DOHH2 (cell line): ENCODE measurements at regions not wholly inside any gene's neighbourhood (a gene's known extent, or its start where the extent isn't known, plus 50 kb on each side); places are given as distances from the start of the nearest gene placed in this dataset.

ENCODE experiments used
- EZH2phosphoT487 ChIP-seq: fragments of 200-600 bp; sonication (generic); IDR thresholded peaks from 2 replicates; pipeline ENCODE4 v1.6.1; 2017; ENCODE audit warnings: borderline replicate concordance, mild to moderate bottlenecking, antibody characterized with exemption, low read length, moderate library complexity, mixed read lengths
- TF ChIP-seq, protein P1 (sequence below): fragments of 200-600 bp; sonication (generic); IDR thresholded peaks from one replicate; pipeline ENCODE4 v1.5.1; 2014; ENCODE audit warnings: antibody characterized with exemption, mild to moderate bottlenecking, low read depth, low read length; ENCODE audit not compliant: poor library complexity, severe bottlenecking

- TF ChIP-seq, protein P1, sequence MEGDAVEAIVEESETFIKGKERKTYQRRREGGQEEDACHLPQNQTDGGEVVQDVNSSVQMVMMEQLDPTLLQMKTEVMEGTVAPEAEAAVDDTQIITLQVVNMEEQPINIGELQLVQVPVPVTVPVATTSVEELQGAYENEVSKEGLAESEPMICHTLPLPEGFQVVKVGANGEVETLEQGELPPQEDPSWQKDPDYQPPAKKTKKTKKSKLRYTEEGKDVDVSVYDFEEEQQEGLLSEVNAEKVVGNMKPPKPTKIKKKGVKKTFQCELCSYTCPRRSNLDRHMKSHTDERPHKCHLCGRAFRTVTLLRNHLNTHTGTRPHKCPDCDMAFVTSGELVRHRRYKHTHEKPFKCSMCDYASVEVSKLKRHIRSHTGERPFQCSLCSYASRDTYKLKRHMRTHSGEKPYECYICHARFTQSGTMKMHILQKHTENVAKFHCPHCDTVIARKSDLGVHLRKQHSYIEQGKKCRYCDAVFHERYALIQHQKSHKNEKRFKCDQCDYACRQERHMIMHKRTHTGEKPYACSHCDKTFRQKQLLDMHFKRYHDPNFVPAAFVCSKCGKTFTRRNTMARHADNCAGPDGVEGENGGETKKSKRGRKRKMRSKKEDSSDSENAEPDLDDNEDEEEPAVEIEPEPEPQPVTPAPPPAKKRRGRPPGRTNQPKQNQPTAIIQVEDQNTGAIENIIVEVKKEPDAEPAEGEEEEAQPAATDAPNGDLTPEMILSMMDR = no peak
- TF ChIP-seq EZH2phosphoT487 = no peak
Measured at GRCh38 chr21:20373031-20373430, 625.2 kb upstream of the NCAM2 start.
